GM18907 (cell line): ENCODE measurements at regions not wholly inside any gene's neighbourhood (a gene's known extent, or its start where the extent isn't known, plus 50 kb on each side); places are given as distances from the start of the nearest gene placed in this dataset.

Source experiments
- ATAC-seq: cut with Tn5 transposase; IDR thresholded peaks from one replicate; pipeline ENCODE4 v1.9.1; 2021; ENCODE audit warnings: mild to moderate bottlenecking, moderate library complexity; ENCODE audit not compliant: unreplicated experiment

GRCh38 chr5:159452480-159453167 lies 122.3 kb upstream of the IL12B start:
- no peak for ATAC-seq

GRCh38 chr5:159453209-159453608 lies 122.9 kb upstream of the IL12B start:
- ATAC-seq: no peak

GRCh38 chr5:159456261-159456660 lies 126.0 kb upstream of the IL12B start:
- peak; percentile 10 for ATAC-seq

- peak; percentile 89 for ATAC-seq
These were observed 126.6 kb upstream of the IL12B start for GRCh38 chr5:159456722-159457465.

- peak; percentile 58 for ATAC-seq
These were observed 128.0 kb upstream of the IL12B start for GRCh38 chr5:159458217-159458711.

- ATAC-seq: no peak
These were observed 128.9 kb upstream of the IL12B start for GRCh38 chr5:159459132-159459627.

DNA sequence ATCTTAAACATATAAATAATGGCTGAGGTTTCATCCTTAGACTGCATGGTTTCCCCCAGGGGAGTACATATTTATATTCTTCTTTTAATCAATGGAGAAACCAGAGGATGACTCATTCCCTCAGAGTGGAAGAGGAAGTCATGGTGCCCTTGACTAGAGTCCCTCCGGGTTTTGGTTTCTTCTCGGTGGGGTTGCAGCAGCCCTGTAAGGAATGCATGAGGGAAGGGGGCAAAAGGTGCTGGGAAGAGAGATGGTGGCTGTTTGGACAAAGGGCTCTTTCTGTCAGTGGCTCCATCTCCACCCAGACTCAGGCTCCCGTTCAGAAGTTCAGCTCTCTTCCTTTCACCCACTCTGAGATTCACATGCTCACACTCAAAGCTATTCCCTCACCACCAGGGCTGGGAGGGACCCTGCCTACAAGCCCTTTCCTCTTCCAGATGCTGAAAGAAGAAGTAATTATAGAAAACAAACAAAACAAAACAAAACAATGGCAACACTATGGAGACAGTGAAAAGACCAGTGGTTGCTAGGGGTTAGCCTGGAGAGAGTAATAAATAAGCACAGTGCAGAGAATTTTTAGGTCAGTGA lies 129.8 kb upstream of the IL12B start:
- peak; percentile 22 for ATAC-seq

- ATAC-seq: no peak
These were observed 133.5 kb upstream of the IL12B start for GRCh38 chr5:159463590-159464321.

DNA sequence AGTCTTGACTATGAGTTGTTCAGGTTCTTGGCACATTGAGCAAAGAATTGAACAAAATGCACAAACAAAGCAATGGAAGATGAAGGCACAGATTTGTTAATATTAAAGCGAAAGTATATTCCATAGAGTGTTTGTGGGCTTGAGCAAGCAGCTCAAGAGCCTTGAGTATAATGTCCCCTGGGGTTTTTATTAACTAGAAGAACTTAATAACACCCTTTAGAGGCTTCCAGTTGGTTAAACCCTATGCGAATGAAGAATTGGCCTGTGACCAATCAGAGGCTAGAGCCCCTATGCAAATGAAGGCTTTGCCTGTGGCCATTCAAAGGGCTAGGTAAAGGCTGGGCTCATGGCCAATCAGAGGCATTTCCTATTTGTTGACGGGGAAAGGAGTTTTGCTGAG lies 135.3 kb upstream of the IL12B start:
- no peak for ATAC-seq

DNA sequence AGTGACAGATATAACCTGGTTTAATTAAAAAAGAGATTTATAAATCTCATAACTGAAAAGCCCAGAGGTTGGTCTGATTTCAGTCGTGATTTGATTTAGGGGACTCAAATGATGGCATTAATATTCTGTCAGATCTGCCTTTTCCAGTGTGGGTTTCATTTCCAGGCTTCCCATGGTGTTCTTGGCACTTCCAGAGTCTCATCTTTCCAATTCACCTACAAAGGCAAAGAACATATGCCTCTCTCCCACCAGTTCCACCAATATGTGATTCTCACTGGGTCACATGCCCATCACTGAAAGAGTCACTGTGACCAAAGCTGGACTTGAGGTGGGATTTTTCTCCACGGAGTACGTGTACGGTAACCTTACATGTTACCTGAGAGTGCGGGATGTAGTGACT lies 137.4 kb upstream of the IL12B start:
- no peak for ATAC-seq

- peak; percentile 97 for ATAC-seq
These were observed 139.4 kb upstream of the IL12B start for GRCh38 chr5:159469496-159470372.

- ATAC-seq: no peak
These were observed 141.6 kb upstream of the IL12B start for GRCh38 chr5:159471904-159472303.

DNA sequence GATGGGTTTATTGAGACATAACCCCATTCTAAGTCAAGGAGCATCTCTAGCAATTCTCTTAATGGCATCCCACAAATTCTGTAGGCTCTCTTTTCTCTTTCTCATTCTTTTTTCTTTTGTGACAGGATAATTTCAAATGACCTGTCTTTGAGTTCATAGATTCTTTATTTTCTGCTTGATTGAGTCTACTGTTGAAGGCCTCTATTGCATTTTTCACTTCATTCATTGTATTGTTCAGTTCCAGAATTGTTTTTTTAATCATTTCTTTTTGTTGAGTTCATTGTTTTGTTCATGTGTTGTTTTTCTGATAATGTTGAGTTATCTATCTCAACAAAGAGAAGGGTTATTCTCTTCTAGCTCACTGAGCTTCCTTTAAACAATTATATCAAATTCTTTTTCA lies 144.7 kb upstream of the IL12B start:
- no peak for ATAC-seq

- no peak for ATAC-seq
These were observed 148.7 kb upstream of the IL12B start for GRCh38 chr5:159478950-159479349.

GRCh38 chr5:159480849-159481248 lies 150.6 kb upstream of the IL12B start:
- ATAC-seq: no peak

- ATAC-seq: no peak
These were observed 151.5 kb upstream of the IL12B start for GRCh38 chr5:159481751-159482150.

DNA sequence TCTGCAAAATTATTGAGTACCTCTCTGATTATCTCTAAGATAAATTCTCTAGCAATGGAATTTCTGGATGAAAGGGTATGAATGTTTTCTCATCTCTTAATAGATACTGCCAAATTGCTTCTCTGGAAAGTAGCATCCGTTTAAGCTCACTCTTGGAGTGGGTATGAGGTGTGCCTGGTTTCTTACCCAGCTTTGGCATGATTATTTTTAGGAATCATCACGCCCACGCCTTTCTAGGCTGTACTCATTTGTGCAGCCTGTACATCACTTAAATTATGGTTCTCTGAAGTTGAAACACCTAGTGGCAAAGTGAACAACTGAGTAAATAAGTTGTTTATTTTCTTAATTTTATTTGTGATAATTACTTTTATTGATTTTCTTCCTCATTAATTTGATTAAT lies 156.5 kb upstream of the IL12B start:
- no peak for ATAC-seq

- ATAC-seq: no peak
These were observed 158.2 kb upstream of the IL12B start for GRCh38 chr5:159488516-159488915.

DNA sequence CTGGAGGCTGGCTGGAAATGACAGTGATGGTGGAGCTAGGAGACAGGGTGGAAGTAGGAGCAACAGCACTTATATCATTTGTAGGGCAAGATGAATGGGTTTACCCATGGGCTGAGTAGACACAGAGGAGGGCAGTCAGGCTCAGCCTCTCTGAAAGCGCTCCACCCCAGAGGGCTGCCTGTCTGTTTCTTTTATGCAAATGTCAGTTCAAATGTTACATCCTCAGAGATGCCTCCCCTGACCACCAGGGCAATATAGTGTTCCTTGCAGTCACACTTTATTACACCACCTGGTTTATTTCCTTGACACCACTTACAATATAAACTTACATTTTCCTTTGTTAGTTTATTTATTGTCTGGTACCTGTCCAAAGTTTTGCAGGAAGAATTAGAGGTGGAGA lies 159.5 kb upstream of the IL12B start:
- peak; percentile 62 for ATAC-seq

DNA sequence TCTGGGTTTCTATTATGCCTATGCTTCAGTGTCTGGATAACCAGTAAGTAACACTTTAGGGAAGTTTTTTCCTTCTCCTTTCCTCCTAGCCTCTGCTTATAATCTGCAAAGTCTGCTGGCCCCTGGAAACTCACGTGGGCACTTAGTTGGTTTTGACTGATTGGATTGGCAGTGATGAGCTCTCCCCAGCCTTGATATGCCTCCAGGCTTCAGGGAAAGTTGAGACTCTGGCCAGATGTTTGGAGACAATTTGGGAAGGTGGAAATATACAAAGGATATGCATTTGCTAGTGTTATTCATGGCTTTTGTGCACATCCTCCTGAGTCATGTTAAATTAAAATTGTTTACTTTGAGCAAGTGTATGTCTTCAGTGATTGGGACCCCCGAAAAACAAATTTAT lies 160.2 kb upstream of the IL12B start:
- ATAC-seq: no peak
